ENCODE measurements at regions not wholly inside any gene's neighbourhood (a gene's known extent, or its start where the extent isn't known, plus 50 kb on each side); places are given as distances from the start of the nearest gene placed in this dataset.

GRCh38 chr1:147475488-147475887 lies 65.8 kb upstream of the BCL9 start:
- TF ChIP-seq GABPB1 (CRISPR knock-in tag; IDR thresholded peaks at IDR 0.05) (no peak), CTCF (IDR thresholded peaks at IDR 0.05) (no peak), ZBTB43 (CRISPR knock-in tag; IDR thresholded peaks at IDR 0.05) (no peak)
